HL-60 (cell line): ENCODE measurements at regions not wholly inside any gene's neighbourhood (a gene's known extent, or its start where the extent isn't known, plus 50 kb on each side); places are given as distances from the start of the nearest gene placed in this dataset.

Experiments used
- DNase-seq, 2 experiments: peaks; one replicate each; pipeline ENCODE4 v3.0.0-alpha.2; 2010 to 2020; ENCODE audit warnings: low read depth in 1 of 2, low spot score in 1 of 2
- H3K27ac ChIP-seq: fragments of 250-450 bp; sonication (Bioruptor Pico); replicated peaks from 2 replicates; pipeline ENCODE4 v1.5.1; 2020; ENCODE audit warnings: mild to moderate bottlenecking, moderate library complexity
- H3K27me3 ChIP-seq: fragments of 250-450 bp; sonication (Bioruptor Pico); 2 replicates; pipeline ENCODE4 v1.5.1; 2021; ENCODE audit warnings: mild to moderate bottlenecking, moderate library complexity; ENCODE audit not compliant: insufficient read depth, poor library complexity, severe bottlenecking
- H3K4me3 ChIP-seq: replicated peaks from 2 replicates; pipeline ENCODE4 v1.5.1; 2011; ENCODE audit warnings: mild to moderate bottlenecking, control low read depth, low read length; ENCODE audit not compliant: insufficient read depth
- CTCF ChIP-seq: IDR thresholded peaks from one replicate; pipeline ENCODE4 v1.5.1; 2011; ENCODE audit warnings: low read length, control low read depth, inconsistent platforms; ENCODE audit not compliant: insufficient read depth
- GABPA ChIP-seq: IDR thresholded peaks from 2 replicates; pipeline ENCODE4 v1.6.1; 2012; ENCODE audit warnings: low read depth
- POLR2AphosphoS5 ChIP-seq: IDR thresholded peaks from 2 replicates; pipeline ENCODE4 v1.6.1; 2012; ENCODE audit warnings: low read depth
- REST ChIP-seq: IDR thresholded peaks from 2 replicates; pipeline ENCODE4 v1.6.1; 2012; ENCODE audit warnings: low read depth; ENCODE audit not compliant: insufficient replicate concordance
- SPI1 ChIP-seq: IDR thresholded peaks from 2 replicates; pipeline ENCODE4 v1.6.1; 2012; ENCODE audit warnings: low read depth, mild to moderate bottlenecking, borderline replicate concordance

- no peak overlapping the region for H3K27ac ChIP-seq
- no peak overlapping the region for H3K4me3 ChIP-seq
- no peak for TF ChIP-seq POLR2AphosphoS5
- TF ChIP-seq GABPA: no peak
- no peak for TF ChIP-seq SPI1
- TF ChIP-seq REST: no peak
- TF ChIP-seq CTCF: no peak
- DNase-seq: no peak
- no peaks in the 10 kb centered on the region for H3K27me3 ChIP-seq
Observed at GRCh38 chr5:105836268-105836667, 1834.5 kb downstream of the EFNA5 start.

- H3K27ac ChIP-seq: no peak overlapping the region
- TF ChIP-seq CTCF: no peak
- TF ChIP-seq GABPA: no peak
- TF ChIP-seq POLR2AphosphoS5: no peak
- no peak for TF ChIP-seq SPI1
- no peak for TF ChIP-seq REST
- no peak for DNase-seq
- H3K27me3 ChIP-seq: no peaks in the 10 kb centered on the region
- H3K4me3 ChIP-seq: no peak overlapping the region
Observed at GRCh38 chr5:105828821-105829220, 1841.9 kb downstream of the EFNA5 start.

GRCh38 chr5:105821800-105822199, 1848.9 kb downstream of the EFNA5 start:
- H3K4me3 ChIP-seq: no peak overlapping the region
- DNase-seq: no peak
- H3K27ac ChIP-seq: no peak overlapping the region
- TF ChIP-seq REST (no peak), POLR2AphosphoS5 (no peak), GABPA (no peak), SPI1 (no peak), CTCF (no peak)
- no peaks in the 10 kb centered on the region for H3K27me3 ChIP-seq
